NT2/D1 (cell line): ENCODE measurements at regions not wholly inside any gene's neighbourhood (a gene's known extent, or its start where the extent isn't known, plus 50 kb on each side); places are given as distances from the start of the nearest gene placed in this dataset.

Source experiments
- DNase-seq: peaks from one replicate; pipeline ENCODE4 v3.0.0-alpha.2; 2011; ENCODE audit warnings: low read depth, low spot score
- H3K27me3 ChIP-seq: 2 replicates; pipeline ENCODE4 v1.6.0; 2011; ENCODE audit warnings: mild to moderate bottlenecking; ENCODE audit not compliant: insufficient read length, insufficient read depth
- H3K36me3 ChIP-seq: 2 replicates; pipeline ENCODE4 v1.6.1; 2011; ENCODE audit warnings: mild to moderate bottlenecking, low read length, mixed read lengths; ENCODE audit not compliant: insufficient read depth, insufficient read length
- H3K4me1 ChIP-seq: 2 replicates; pipeline ENCODE4 v1.5.1; 2011; ENCODE audit not compliant: insufficient read depth, insufficient read length
- H3K4me3 ChIP-seq: 2 replicates; pipeline ENCODE4 v1.5.1; 2011; ENCODE audit warnings: low read depth; ENCODE audit not compliant: insufficient read length
- H3K9ac ChIP-seq: 2 replicates; pipeline ENCODE4 v1.6.0; 2011; ENCODE audit warnings: low read depth; ENCODE audit not compliant: insufficient read length
- H3K9me3 ChIP-seq: 2 replicates; pipeline ENCODE4 v1.5.1; 2011; ENCODE audit warnings: mild to moderate bottlenecking, low read length; ENCODE audit not compliant: insufficient read depth
- SUZ12 ChIP-seq: IDR thresholded peaks from 2 replicates; pipeline ENCODE4 v1.6.1; 2011; ENCODE audit not compliant: insufficient read length, insufficient read depth; ENCODE audit errors: extremely low read depth
- YY1 ChIP-seq: IDR thresholded peaks from 2 replicates; pipeline ENCODE4 v1.6.1; 2011; ENCODE audit not compliant: insufficient read length, insufficient read depth
- ZNF274 ChIP-seq: IDR thresholded peaks from 2 replicates; pipeline ENCODE4 v1.6.1; 2011; ENCODE audit warnings: mild to moderate bottlenecking, low read depth, low read length

GRCh38 chr1:34312359-34312758, 135.7 kb downstream of the C1orf94 start:
- no peak for DNase-seq
- no peak overlapping the region for H3K4me3 ChIP-seq
- no peak for TF ChIP-seq SUZ12
- TF ChIP-seq ZNF274, result no peak
- no peak for TF ChIP-seq YY1
- no peaks in the 10 kb centered on the region for H3K27me3 ChIP-seq
- peaks cover 32% of the 10 kb centered on the region for H3K9me3 ChIP-seq
- H3K4me1 ChIP-seq, result no peaks in the 10 kb centered on the region
- H3K9ac ChIP-seq, result no peak overlapping the region
- no peaks in the 10 kb centered on the region for H3K36me3 ChIP-seq

- H3K9me3 ChIP-seq, result peaks cover 29% of the 10 kb centered on the region
- no peaks in the 10 kb centered on the region for H3K36me3 ChIP-seq
- H3K9ac ChIP-seq, result no peak overlapping the region
- no peak overlapping the region for H3K4me3 ChIP-seq
- no peaks in the 10 kb centered on the region for H3K27me3 ChIP-seq
- no peak for TF ChIP-seq SUZ12
- TF ChIP-seq YY1, result no peak
- TF ChIP-seq ZNF274, result no peak
- no peak for DNase-seq
- no peaks in the 10 kb centered on the region for H3K4me1 ChIP-seq
These were observed 139.3 kb downstream of the C1orf94 start for GRCh38 chr1:34315974-34316373.

- Histone ChIP-seq H3K9me3 (peaks cover 25% of the 10 kb centered on the region), H3K36me3 (no peaks in the 10 kb centered on the region), H3K4me1 (no peaks in the 10 kb centered on the region), H3K9ac (no peak overlapping the region), H3K4me3 (no peak overlapping the region), H3K27me3 (no peaks in the 10 kb centered on the region)
- TF ChIP-seq SUZ12, result no peak
- no peak for TF ChIP-seq YY1
- no peak for TF ChIP-seq ZNF274
- no peak for DNase-seq
These were observed 140.1 kb downstream of the C1orf94 start for GRCh38 chr1:34316773-34317172.

GRCh38 chr1:34319218-34319617, 142.5 kb downstream of the C1orf94 start:
- no peaks in the 10 kb centered on the region for H3K36me3 ChIP-seq
- H3K4me1 ChIP-seq, result no peaks in the 10 kb centered on the region
- peaks cover 25% of the 10 kb centered on the region for H3K9me3 ChIP-seq
- no peak overlapping the region for H3K9ac ChIP-seq
- no peak for DNase-seq
- H3K4me3 ChIP-seq, result no peak overlapping the region
- no peak for TF ChIP-seq ZNF274
- TF ChIP-seq YY1, result no peak
- no peak for TF ChIP-seq SUZ12
- peaks cover 5% of the 10 kb centered on the region for H3K27me3 ChIP-seq

- peaks cover 5% of the 10 kb centered on the region for H3K27me3 ChIP-seq
- no peak overlapping the region for H3K9ac ChIP-seq
- no peak overlapping the region for H3K4me3 ChIP-seq
- no peak for TF ChIP-seq YY1
- no peak for TF ChIP-seq ZNF274
- TF ChIP-seq SUZ12, result no peak
- H3K9me3 ChIP-seq, result peaks cover 20% of the 10 kb centered on the region
- no peak for DNase-seq
- H3K36me3 ChIP-seq, result no peaks in the 10 kb centered on the region
- no peaks in the 10 kb centered on the region for H3K4me1 ChIP-seq
These were observed 143.5 kb downstream of the C1orf94 start for GRCh38 chr1:34320053-34320669.

- H3K27me3 ChIP-seq, result peaks cover 5% of the 10 kb centered on the region
- H3K9ac ChIP-seq, result no peak overlapping the region
These were observed 146.3 kb downstream of the C1orf94 start for GRCh38 chr1:34322969-34323368.

GRCh38 chr1:34324879-34325440, 148.3 kb downstream of the C1orf94 start:
- DNase-seq, result no peak
- no peak overlapping the region for H3K9ac ChIP-seq
- no peaks in the 10 kb centered on the region for H3K4me1 ChIP-seq
- TF ChIP-seq YY1, result no peak
- TF ChIP-seq SUZ12, result no peak
- TF ChIP-seq ZNF274, result no peak
- no peaks in the 10 kb centered on the region for H3K9me3 ChIP-seq
- H3K36me3 ChIP-seq, result no peaks in the 10 kb centered on the region
- no peak overlapping the region for H3K4me3 ChIP-seq
- H3K27me3 ChIP-seq, result peaks cover 5% of the 10 kb centered on the region

More at GRCh38 chr1:34322969-34323368, 146.3 kb downstream of the C1orf94 start:
- DNase-seq, result no peak
- Histone ChIP-seq H3K4me3 (no peak overlapping the region), H3K9me3 (no peaks in the 10 kb centered on the region), H3K4me1 (no peaks in the 10 kb centered on the region), H3K36me3 (no peaks in the 10 kb centered on the region)
- TF ChIP-seq YY1 (no peak), ZNF274 (no peak), SUZ12 (no peak)
